ENCODE measurements at regions not wholly inside any gene's neighbourhood (a gene's known extent, or its start where the extent isn't known, plus 50 kb on each side); places are given as distances from the start of the nearest gene placed in this dataset.

DNA sequence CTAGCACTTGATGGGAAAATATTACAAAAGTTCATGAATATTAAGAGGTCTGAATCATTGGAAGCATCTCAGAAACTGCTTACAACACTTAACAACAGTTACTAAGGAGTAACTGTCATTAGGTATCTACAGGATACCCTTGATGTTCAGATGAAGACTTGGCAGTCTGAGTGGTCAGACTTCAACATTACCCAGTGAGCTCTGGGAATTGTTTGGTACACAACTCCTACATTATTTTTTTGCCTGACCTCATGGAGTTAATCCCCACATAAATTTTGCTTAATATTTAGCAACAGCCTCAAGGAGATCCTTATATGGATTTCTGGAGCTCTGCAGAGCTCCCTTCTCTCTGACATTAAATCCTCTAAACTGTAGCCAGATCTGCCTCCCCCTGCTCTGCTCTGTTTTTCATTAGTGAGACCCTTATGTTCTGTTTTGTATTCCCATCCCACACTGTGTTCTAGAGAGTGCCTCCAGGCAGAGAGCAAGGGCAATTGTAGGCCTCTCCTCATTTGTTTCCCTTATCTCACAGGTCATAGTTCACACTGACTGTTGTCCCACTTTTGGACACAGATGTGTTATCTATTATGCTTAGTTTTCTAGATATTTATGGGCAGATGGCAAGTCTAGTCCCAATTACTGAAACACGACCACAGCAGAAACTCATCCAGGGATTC is 368.8 kb downstream of the GASK1B start:
- POLR2A ChIA-PET, result no interaction called here
- DNase-seq (ENCODE audit: extremely low spot score), result no peak
- TF ChIP-seq NFRKB (IDR thresholded peaks at IDR 0.05) (no peak), SP1 (IDR thresholded peaks at IDR 0.05) (no peak), TARDBP (IDR thresholded peaks at IDR 0.05) (no peak), CTBP1 (IDR thresholded peaks at IDR 0.05; ENCODE audit: borderline replicate concordance) (no peak), ARNT (IDR thresholded peaks at IDR 0.05) (no peak), SUZ12 (IDR thresholded peaks at IDR 0.05) (no peak), FOXK2 (IDR thresholded peaks at IDR 0.05) (no peak), FOXM1 (IDR thresholded peaks at IDR 0.05; ENCODE audit: borderline replicate concordance) (no peak), BHLHE40 (IDR thresholded peaks at IDR 0.05; ENCODE audit: borderline replicate concordance) (no peak), FOXA1 (IDR thresholded peaks at IDR 0.05) (no peak), ZNF384 (IDR thresholded peaks at IDR 0.05) (no peak), ELF4 (IDR thresholded peaks at IDR 0.05) (no peak), L3MBTL2 (conservative IDR thresholded peaks at IDR 0.05) (no peak)
- TF ChIP-seq, protein P1, sequence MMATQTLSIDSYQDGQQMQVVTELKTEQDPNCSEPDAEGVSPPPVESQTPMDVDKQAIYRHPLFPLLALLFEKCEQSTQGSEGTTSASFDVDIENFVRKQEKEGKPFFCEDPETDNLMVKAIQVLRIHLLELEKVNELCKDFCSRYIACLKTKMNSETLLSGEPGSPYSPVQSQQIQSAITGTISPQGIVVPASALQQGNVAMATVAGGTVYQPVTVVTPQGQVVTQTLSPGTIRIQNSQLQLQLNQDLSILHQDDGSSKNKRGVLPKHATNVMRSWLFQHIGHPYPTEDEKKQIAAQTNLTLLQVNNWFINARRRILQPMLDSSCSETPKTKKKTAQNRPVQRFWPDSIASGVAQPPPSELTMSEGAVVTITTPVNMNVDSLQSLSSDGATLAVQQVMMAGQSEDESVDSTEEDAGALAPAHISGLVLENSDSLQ (IDR thresholded peaks at IDR 0.05), result no peak
- CTCF ChIA-PET, result no interaction called here

- CTCF ChIA-PET, result no interaction called here
- DNase-seq (ENCODE audit: extremely low spot score), result no peak
- TF ChIP-seq BHLHE40 (IDR thresholded peaks at IDR 0.05; ENCODE audit: borderline replicate concordance) (no peak), FOXK2 (IDR thresholded peaks at IDR 0.05) (no peak), CTBP1 (IDR thresholded peaks at IDR 0.05; ENCODE audit: borderline replicate concordance) (no peak), L3MBTL2 (conservative IDR thresholded peaks at IDR 0.05) (no peak), ARNT (IDR thresholded peaks at IDR 0.05) (no peak), TARDBP (IDR thresholded peaks at IDR 0.05) (no peak), FOXM1 (IDR thresholded peaks at IDR 0.05; ENCODE audit: borderline replicate concordance) (no peak), LEF1 (IDR thresholded peaks at IDR 0.05; ENCODE audit: borderline replicate concordance) (no peak), SP1 (IDR thresholded peaks at IDR 0.05) (no peak), ZNF384 (IDR thresholded peaks at IDR 0.05) (no peak), ELF4 (IDR thresholded peaks at IDR 0.05) (no peak)
- POLR2A ChIA-PET, result no interaction called here
Observed at GRCh38 chr4:157803421-157803820, 369.4 kb downstream of the GASK1B start.

- POLR2A ChIA-PET, result no interaction called here
- DNase-seq (ENCODE audit: extremely low spot score), result no peak
- CTCF ChIA-PET, result no interaction called here
- no peak for TF ChIP-seq FOXK2 (IDR thresholded peaks at IDR 0.05)
Observed at GRCh38 chr4:157795495-157795894, 377.3 kb downstream of the GASK1B start.

GRCh38 chr4:157792716-157793115 is 380.1 kb downstream of the GASK1B start:
- POLR2A ChIA-PET, result no interaction called here
- CTCF ChIA-PET, result interaction anchor here (0.6 kb wide), 1 partner anchor 124 kb away, joined by 5 read pairs; no protein-coding TSS in a partner anchor
- TF ChIP-seq HDGF (IDR thresholded peaks at IDR 0.05; ENCODE audit: borderline replicate concordance) (no peak), L3MBTL2 (conservative IDR thresholded peaks at IDR 0.05) (no peak), ARNT (IDR thresholded peaks at IDR 0.05) (no peak), LEF1 (IDR thresholded peaks at IDR 0.05; ENCODE audit: borderline replicate concordance) (no peak), CTBP1 (IDR thresholded peaks at IDR 0.05; ENCODE audit: borderline replicate concordance) (no peak), ELF4 (IDR thresholded peaks at IDR 0.05) (no peak), FOXM1 (IDR thresholded peaks at IDR 0.05; ENCODE audit: borderline replicate concordance) (no peak)
- TF ChIP-seq, protein P1 (IDR thresholded peaks at IDR 0.05), result no peak
- no peak for DNase-seq (ENCODE audit: extremely low spot score)

DNA sequence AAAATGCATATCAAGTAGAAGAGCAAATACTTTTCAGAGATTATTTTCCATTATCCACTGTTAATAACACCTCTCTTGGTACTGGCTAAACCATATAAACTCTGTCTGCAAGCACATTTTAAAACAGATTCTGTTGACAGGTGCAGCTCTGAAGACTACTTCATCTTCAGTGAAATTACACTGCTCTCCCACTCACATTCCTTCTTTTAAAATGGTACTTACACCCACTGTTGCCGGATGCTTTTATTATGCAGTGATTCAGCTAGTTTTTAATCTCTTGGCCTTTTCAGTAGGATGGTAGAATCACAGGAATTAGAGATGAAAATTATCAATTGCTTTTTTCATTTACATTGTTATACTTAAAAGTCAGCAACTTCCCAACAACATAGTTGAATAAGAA is 381.6 kb downstream of the GASK1B start:
- ChIA-PET POLR2A (no interaction called here), CTCF (no interaction called here)
- TF ChIP-seq SP1 (IDR thresholded peaks at IDR 0.05) (no peak), ELF4 (IDR thresholded peaks at IDR 0.05) (no peak), FOXA1 (IDR thresholded peaks at IDR 0.05) (no peak), BHLHE40 (IDR thresholded peaks at IDR 0.05; ENCODE audit: borderline replicate concordance) (no peak), FOXM1 (IDR thresholded peaks at IDR 0.05; ENCODE audit: borderline replicate concordance) (no peak), SUZ12 (IDR thresholded peaks at IDR 0.05) (no peak), NFRKB (IDR thresholded peaks at IDR 0.05) (no peak), LEF1 (IDR thresholded peaks at IDR 0.05; ENCODE audit: borderline replicate concordance) (no peak), FOXK2 (IDR thresholded peaks at IDR 0.05) (no peak), L3MBTL2 (conservative IDR thresholded peaks at IDR 0.05) (no peak), ARNT (IDR thresholded peaks at IDR 0.05) (no peak)
- DNase-seq (ENCODE audit: extremely low spot score), result no peak

- no peak for DNase-seq (ENCODE audit: extremely low spot score)
- ChIA-PET CTCF (no interaction called here), POLR2A (no interaction called here)
- TF ChIP-seq L3MBTL2 (conservative IDR thresholded peaks at IDR 0.05), result no peak
- no peak for TF ChIP-seq SP1 (IDR thresholded peaks at IDR 0.05)
- TF ChIP-seq FOXK2 (IDR thresholded peaks at IDR 0.05), result no peak
- no peak for TF ChIP-seq ELF4 (IDR thresholded peaks at IDR 0.05)
- no peak for TF ChIP-seq CTBP1 (IDR thresholded peaks at IDR 0.05; ENCODE audit: borderline replicate concordance)
- no peak for TF ChIP-seq NFRKB (IDR thresholded peaks at IDR 0.05)
- TF ChIP-seq FOXM1 (IDR thresholded peaks at IDR 0.05; ENCODE audit: borderline replicate concordance), result no peak
- TF ChIP-seq HDGF (IDR thresholded peaks at IDR 0.05; ENCODE audit: borderline replicate concordance), result no peak
- no peak for TF ChIP-seq BHLHE40 (IDR thresholded peaks at IDR 0.05; ENCODE audit: borderline replicate concordance)
- no peak for TF ChIP-seq LEF1 (IDR thresholded peaks at IDR 0.05; ENCODE audit: borderline replicate concordance)
- TF ChIP-seq, protein P1 (IDR thresholded peaks at IDR 0.05), result no peak
- TF ChIP-seq SUZ12 (IDR thresholded peaks at IDR 0.05), result no peak
- TF ChIP-seq FOXA1 (IDR thresholded peaks at IDR 0.05), result no peak
- no peak for TF ChIP-seq ZNF384 (IDR thresholded peaks at IDR 0.05)
- no peak for TF ChIP-seq ARNT (IDR thresholded peaks at IDR 0.05)
- no peak for TF ChIP-seq TARDBP (IDR thresholded peaks at IDR 0.05)
Observed at GRCh38 chr4:157787618-157788017, 385.2 kb downstream of the GASK1B start.
